GM11168 (cell line): ENCODE measurements at regions not wholly inside any gene's neighbourhood (a gene's known extent, or its start where the extent isn't known, plus 50 kb on each side); places are given as distances from the start of the nearest gene placed in this dataset.
"Not testable (repeated sequence)": the region's sequence is repeated elsewhere in the genome, so short reads cannot be mapped to it uniquely, and the experiment has no call there.

Experiments
- in situ Hi-C: fragments of 300-500 bp; cut with MboI; formaldehyde crosslinking; loops from one replicate; pipeline ENCODE4 v1.12.0; 2022; ENCODE audit warnings: low sequenced_read_pairs; ENCODE audit not compliant: unreplicated experiment

- in situ Hi-C loops = no loop called here
These were observed 1341.2 kb downstream of the PLA2G4A start for GRCh38 chr1:188169971-188170370.

GRCh38 chr1:188170411-188170810 lies 1341.7 kb downstream of the PLA2G4A start:
- in situ Hi-C loops = no loop called here

- in situ Hi-C loops = no loop called here
These were observed 1342.2 kb downstream of the PLA2G4A start for GRCh38 chr1:188170935-188171334.

GRCh38 chr1:188182063-188182462 lies 1353.3 kb downstream of the PLA2G4A start:
- in situ Hi-C loops = not testable (repeated sequence)

- in situ Hi-C loops = no loop called here
These were observed 1359.6 kb downstream of the PLA2G4A start for GRCh38 chr1:188188317-188188716.

GRCh38 chr1:188194916-188195315 lies 1366.2 kb downstream of the PLA2G4A start:
- in situ Hi-C loops = no loop called here

- in situ Hi-C loops = no loop called here
These were observed 1389.5 kb downstream of the PLA2G4A start for GRCh38 chr1:188218289-188218688.

- in situ Hi-C loops = no loop called here
These were observed 1391.3 kb downstream of the PLA2G4A start for GRCh38 chr1:188220051-188220450.

- in situ Hi-C loops = no loop called here
These were observed 1395.5 kb downstream of the PLA2G4A start for GRCh38 chr1:188224263-188224662.

GRCh38 chr1:188225975-188226374 lies 1397.2 kb downstream of the PLA2G4A start:
- in situ Hi-C loops = no loop called here

- in situ Hi-C loops = no loop called here
These were observed 1399.9 kb downstream of the PLA2G4A start for GRCh38 chr1:188228623-188229022.

GRCh38 chr1:188237573-188238348 lies 1409.0 kb downstream of the PLA2G4A start:
- in situ Hi-C loops = no loop called here

GRCh38 chr1:188240772-188241406 lies 1412.1 kb downstream of the PLA2G4A start:
- in situ Hi-C loops = no loop called here

- in situ Hi-C loops = no loop called here
These were observed 1412.9 kb downstream of the PLA2G4A start for GRCh38 chr1:188241629-188242028.

- in situ Hi-C loops = no loop called here
These were observed 1414.7 kb downstream of the PLA2G4A start for GRCh38 chr1:188243456-188243855.

- in situ Hi-C loops = no loop called here
These were observed 1415.9 kb downstream of the PLA2G4A start for GRCh38 chr1:188244681-188245080.

- in situ Hi-C loops = no loop called here
These were observed 1418.5 kb downstream of the PLA2G4A start for GRCh38 chr1:188247255-188247654.

GRCh38 chr1:188249811-188250210 lies 1421.1 kb downstream of the PLA2G4A start:
- in situ Hi-C loops = no loop called here

GRCh38 chr1:188251036-188251435 lies 1422.3 kb downstream of the PLA2G4A start:
- in situ Hi-C loops = no loop called here

GRCh38 chr1:188261849-188262248 lies 1433.1 kb downstream of the PLA2G4A start:
- in situ Hi-C loops = no loop called here

GRCh38 chr1:188269956-188270355 lies 1441.2 kb downstream of the PLA2G4A start:
- in situ Hi-C loops = no loop called here

- in situ Hi-C loops = no loop called here
These were observed 1441.7 kb downstream of the PLA2G4A start for GRCh38 chr1:188270497-188270896.
